ENCODE measurements at regions not wholly inside any gene's neighbourhood (a gene's known extent, or its start where the extent isn't known, plus 50 kb on each side); places are given as distances from the start of the nearest gene placed in this dataset.

DNA sequence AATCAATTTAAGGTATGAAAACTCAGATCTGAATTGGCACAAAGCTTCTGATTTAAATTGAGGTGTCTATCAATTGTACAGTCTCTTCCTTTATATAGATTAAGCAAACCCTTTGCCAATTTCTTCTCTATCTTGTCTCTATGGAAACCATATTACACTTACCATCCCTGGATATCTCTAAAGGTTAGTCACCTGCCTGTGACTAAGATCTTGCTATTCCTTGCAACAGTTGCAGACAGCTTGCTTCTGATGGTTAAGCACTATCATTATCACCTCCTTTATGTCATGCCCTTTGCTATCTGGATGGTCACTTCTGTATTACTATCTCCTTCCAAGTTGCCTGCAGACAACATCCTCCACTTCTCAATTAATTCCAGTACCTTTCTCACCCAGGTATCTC, 998.6 kb upstream of the B3GALT2 start:
- DNase-seq: no peak

DNA sequence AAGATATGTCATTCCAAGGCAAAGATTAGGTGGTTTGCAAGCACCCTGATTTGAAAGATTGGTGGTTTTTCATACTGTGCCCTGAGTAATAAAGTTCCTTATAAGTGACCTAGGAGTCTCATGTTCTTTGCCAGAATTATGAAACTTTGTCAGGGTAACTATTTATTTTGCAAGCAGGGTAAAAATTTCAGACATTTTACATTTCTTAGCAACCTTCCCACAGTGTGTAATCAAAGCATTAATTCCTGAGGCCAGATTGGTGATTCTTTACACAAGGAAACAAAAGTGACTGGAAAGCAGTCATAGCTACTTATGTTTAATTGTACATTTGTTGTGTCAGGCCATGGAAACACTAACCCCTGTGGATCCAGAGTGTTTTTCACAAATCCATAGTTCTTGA, 998.0 kb upstream of the B3GALT2 start:
- no peak for DNase-seq

DNA sequence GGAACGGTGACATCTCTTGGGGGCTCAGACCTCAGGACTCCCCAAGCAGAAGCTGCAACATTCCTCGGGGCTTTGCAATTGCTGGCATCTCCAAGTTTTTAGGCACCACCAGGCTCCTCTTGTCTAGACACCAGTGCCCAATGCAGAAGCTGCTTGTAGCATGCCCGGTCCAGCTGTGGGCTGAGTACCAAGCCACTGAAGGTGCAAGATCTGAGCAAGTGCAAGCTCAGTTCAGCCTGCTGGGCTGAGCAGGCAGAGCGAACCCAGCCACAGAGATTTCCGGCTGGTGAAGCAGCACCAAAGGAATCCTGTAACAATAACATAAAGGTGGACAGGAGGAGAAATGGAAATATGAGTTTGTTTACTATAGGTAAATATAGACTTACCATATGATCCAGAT, 995.4 kb upstream of the B3GALT2 start:
- no peak for DNase-seq

DNA sequence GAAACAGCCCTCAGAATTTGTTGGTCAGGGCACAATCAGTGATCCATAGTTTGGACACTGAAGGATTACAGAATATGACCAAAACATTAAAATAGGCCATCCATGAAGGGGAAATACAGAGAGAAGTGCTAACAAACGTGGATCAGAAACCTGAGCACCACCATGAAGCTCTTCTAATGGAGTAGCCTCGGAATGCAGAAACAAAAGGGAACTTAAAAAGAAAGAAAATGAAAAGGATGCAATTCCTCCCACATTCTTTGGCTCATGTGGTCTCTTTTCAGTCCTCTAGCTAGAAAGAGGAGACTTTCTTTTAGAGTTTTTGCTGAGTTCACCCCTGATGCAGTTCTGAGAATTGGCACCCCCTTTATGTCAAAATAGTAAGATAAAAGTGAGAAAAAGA, 989.8 kb upstream of the B3GALT2 start:
- DNase-seq: no peak

DNA sequence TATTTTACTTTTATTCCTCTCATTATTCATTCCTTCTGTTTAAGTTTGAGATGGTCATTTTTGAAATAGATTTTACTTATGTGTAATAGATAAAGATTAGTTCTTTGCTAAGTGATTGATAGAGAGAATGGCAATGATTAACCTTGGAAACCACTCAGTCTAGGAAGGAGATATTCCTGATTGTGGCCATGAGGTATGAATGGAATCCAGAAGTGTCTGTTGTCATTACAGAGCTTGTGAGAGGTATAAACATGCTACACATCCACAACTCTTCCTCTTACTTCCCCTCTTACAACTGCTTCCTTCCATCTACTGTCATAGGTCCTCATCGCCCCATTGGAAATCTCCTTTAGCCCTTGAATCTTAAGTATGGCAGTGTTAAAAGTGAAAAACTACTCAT, 988.8 kb upstream of the B3GALT2 start:
- no peak for DNase-seq

DNA sequence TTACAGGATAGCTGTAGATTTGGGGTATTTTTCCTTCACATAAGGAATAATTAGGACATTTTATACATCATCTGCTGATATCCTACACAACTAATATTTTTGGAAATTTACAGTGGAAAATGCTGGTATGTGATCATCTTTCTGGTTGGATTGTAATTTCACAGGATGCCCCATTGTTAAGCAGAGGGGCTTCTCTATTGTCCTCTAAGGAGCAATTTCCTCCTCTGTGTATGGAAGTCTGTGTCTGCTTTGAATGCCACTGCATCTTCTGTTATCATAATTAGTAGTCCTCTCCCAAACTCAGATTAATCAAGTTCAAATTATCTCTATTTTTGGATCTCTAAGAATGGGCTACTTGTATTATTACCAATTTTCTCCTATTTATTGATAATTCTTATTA, 988.1 kb upstream of the B3GALT2 start:
- no peak for DNase-seq

DNA sequence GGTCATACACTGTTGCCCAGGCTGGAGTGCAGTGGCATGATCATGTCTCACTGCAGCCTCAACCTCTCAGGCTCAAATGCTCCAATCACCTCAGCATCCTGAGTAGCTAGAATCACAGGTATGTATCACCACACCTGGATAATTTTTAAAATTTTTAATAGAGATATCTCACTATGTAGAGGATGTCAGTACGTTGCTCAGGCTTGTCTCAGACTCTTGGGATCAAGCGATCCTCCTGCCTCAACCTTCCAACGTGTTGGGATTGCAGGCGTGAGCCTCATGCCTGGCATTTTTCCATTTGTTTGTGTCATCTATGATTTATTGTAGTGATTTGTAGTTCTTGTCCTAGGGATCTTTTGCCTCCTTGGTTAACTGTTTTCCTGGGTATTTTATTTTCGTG, 985.2 kb upstream of the B3GALT2 start:
- no peak for DNase-seq

DNA sequence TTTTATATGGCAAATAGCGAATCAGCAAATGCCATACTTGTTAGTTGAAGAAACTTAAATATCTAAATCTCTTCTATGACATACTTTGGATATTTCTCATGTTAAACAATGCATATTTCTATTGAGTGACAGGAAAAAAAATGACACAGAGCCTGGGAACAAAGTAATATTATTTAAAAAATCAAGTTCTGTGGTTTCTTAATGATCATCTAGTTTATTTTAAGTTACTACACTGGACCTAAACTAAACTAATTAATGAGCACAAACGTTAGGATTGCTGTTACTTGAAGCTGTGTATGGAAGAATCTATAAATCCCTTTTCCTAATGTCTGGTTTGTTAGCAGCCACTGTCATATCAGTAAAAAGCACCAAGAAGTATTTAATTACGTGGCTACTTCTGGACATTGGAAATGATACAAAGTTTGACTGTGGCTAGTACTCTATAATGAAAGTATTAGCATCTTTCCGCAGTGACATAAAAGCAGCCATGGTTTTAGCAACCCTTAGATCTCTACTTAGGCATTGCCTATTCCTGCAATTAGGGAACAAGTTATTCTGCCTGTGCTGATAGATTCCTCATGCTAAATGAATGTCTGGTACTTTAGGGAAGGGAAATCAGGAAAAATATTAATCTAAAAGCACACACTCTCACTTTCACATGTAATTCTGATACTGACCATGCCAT, 981.7 kb upstream of the B3GALT2 start:
- no peak for DNase-seq

DNA sequence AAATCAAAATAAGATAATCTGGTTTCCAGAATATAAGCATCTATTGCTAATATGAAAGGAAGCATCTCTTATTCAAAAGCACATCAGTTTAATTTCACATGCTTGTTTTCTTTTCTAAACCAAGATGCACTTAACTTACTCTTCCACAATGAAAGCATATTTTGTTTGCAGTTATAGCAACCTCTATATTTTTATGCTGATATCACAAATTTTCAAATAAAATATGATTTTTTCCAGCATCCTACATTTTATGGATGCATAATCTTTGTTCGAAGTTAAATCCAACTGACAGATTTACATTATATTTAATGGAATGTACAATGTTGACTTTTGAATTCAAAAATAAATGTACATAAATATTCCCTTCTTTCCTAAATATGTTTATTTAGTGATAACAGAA, 978.3 kb upstream of the B3GALT2 start:
- DNase-seq: no peak

DNA sequence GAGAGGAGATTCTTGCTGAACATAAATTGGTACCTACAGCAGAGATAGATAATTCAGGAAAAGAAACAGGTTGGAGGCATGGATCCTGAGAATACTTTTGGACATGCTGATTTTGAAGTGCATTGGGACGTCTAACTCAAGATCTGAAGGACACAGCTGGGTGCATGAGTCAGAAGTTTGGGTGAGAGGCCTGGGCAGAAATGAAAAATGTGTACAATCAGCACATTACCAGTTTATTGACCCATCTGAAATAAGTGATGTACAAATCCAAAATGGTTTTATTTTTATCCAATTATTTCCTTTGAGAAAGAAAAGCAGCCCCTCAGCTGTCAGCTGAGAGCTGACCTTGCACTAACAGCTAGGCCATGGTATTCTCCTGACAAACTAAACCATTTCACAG, 975.2 kb upstream of the B3GALT2 start:
- no peak for DNase-seq

DNA sequence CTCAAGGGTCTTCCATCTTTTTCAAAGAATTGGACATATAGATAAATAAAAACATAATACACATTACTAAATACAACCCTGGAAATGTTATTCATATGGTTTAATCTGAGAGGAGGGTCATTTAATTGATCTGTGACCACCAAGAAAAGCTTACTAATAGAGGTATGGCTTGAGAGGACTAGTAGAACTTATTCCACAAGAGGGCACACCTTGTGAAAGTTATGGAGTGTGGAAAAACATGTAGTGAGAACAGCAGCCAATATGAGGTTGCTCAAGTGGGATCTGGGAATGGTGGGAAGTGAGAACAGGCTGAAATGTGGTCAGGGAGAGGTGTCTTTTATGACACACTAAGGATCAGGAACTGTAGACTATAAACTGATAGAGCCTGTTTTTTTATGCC, 973.5 kb upstream of the B3GALT2 start:
- DNase-seq: no peak

DNA sequence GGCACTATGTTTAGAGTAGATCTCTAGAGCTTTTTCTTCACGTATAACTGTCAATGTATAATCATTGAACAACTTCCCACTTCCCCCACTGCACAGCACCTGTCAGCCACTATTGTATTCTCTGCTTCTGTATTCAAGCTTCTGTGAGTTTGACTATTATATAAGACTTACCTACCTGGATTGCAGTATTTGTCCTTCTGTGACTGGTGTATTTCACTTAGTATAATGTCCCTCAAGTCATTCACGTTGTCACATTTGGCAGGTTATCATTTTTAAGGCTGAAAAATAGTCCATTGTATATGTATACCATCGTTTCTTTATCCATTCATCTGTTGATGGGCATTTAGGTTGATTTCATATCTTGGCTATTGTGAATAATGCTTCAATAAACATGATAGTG, 969.5 kb upstream of the B3GALT2 start:
- DNase-seq: no peak

DNA sequence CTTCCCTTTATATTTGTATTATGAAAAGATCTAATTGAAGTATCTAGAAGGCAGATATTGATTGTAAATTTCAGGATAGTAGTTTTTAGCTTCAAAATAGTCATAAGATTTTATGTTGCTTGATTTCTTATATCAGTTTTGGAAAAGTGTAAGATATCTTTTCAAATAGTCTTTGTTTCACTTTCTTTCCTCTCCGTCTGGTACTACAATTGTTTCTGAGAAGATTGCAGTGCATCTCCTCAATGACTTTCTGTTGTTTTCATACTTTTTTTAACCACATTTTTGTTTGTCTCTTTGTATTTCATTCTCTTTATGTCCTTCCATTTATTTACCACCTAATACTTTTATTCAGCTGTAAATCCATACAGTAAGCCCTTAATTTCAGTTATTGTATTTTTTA, 964.6 kb upstream of the B3GALT2 start:
- no peak for DNase-seq

DNA sequence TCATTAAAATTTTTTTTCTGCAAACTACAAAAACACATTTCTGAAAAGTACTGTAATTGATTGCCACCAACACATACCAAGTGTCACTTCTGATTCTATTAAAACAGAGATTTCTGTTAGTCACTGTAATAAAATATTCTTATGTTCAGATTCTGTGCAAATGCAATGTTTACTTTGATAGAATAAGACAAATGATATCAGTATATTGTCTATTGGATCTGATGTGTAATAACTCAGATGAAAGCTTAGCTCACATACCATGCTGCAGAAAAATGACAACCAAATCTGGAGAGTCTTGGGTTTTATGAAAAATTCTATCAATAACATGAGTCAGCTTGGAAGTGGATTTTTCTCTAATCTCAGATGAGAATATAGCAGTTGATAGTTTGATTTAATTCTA, 963.8 kb upstream of the B3GALT2 start:
- no peak for DNase-seq

DNA sequence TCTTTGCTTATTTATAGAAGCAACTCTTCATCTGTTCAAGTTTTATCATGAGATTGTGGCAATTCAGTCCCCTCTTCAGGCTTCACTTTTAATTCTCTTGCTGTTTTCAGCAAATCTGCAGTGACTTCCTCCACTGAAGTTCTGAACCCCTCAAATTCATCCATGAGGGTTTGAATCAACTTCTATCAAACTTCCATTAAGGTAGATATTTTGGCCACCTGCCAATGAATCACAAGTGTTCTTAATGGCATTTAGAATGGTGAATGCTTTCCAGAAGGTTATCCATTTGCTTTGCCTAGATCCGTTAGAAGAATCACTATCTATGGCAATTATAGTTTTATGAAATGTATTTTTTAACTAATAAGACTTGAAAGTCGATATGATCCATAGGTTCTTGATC, 946.7 kb upstream of the B3GALT2 start:
- DNase-seq: no peak

DNA sequence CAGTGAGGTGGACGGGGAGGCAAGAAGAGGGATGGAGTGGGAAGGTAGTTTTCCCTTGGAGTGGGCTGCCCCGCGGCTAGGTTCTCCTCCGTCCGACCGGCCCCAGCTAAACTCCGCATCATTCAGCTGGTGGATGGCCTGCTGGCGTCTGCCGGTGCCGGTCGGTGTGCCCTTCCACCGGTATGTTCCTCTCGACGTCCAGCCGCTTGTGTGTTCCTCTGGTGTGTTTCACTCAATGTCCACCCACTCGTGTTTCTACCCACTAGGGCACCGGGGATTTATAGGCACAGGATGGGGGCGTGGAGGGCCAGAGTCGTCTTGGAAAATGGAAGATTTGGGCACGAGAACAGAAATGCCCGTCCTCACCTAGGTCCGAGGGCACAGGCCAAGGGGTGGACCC, 931.7 kb upstream of the B3GALT2 start:
- DNase-seq: no peak

DNA sequence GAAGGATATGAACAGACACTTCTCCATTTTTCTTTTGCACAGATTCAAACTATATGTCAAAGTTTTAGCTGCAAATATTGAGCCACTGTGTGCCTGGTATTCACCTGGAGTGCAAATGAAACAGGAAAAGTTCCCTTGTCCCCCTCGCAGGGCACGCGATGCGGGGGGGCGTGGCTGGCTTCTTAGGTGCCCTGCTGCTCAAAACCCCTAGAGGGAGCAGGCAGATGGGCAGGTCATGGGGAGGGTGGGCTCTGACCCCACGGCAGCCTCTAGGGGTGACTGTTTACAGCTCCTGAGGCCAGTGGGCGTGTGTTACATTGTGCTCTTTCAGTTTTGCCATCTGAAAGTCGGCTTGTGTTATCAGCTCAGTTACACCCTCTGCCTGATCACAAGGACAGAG, 931.2 kb upstream of the B3GALT2 start:
- no peak for DNase-seq

DNA sequence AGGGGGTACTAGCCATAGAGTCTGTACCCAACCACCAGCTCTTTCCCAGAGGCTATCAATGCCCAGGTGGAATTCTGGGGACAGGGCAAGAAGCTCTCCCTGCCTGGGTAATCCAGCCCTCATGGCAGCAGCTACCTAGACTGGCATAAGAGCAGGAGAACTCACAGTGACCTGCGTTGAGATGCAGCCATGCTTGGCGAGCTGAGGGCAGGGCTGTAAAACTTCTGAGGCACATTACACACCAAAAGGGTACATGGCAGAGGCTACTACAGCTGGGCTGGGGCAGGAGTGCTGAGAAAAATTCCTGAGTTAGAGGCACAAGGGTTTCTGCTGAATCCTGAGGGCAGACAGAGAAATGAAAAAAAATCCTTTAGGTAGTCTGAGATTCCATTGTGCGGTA, 927.9 kb upstream of the B3GALT2 start:
- DNase-seq: no peak

DNA sequence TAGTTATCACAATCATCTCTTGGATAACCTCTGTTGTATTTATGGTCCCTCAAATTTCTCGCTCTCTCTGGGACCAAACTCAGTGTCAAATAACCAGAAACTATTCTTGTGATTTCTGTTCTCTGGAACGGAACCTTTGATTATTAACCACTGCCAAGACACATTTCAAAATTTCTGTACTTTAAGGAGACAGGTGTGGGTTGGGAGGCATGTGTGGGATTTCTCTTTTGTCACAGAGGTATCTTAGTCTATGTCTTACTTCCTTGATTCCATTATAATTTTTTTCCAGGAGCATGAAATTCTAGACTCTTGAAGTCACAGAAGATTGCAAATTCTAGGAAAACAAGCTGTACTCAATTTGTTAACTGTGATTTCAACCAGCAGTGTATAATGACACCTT, 919.0 kb upstream of the B3GALT2 start:
- DNase-seq: no peak

DNA sequence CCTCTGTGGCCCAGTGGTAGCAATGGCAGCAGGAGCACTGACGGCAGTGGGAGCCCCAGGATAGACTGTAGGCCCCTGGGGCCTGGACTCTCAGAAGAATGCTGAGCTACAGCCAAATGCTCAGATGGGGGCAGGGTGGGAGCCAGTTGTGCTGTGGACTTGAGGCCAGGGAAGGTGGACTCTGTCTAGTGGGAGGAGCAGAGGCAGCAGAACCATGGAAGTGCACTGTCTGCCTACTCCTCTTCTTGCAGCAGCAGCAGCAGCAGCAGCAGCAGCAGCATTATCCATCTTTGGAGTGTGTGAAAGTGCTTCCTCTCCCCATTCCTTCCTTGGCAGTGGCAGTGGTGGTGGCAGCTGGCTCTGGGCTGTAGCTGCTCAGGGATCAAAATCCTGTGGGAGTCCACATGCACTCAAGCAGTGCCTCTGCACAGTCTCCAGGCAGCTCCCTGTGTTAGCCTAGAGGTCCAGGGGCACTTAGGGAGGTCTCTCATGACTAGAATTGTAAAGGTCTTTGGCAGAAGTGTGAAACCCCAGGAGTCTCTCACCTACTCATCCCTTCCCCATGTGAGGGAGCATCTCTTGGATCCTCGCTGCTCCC, 917.9 kb upstream of the B3GALT2 start:
- no peak for DNase-seq

DNA sequence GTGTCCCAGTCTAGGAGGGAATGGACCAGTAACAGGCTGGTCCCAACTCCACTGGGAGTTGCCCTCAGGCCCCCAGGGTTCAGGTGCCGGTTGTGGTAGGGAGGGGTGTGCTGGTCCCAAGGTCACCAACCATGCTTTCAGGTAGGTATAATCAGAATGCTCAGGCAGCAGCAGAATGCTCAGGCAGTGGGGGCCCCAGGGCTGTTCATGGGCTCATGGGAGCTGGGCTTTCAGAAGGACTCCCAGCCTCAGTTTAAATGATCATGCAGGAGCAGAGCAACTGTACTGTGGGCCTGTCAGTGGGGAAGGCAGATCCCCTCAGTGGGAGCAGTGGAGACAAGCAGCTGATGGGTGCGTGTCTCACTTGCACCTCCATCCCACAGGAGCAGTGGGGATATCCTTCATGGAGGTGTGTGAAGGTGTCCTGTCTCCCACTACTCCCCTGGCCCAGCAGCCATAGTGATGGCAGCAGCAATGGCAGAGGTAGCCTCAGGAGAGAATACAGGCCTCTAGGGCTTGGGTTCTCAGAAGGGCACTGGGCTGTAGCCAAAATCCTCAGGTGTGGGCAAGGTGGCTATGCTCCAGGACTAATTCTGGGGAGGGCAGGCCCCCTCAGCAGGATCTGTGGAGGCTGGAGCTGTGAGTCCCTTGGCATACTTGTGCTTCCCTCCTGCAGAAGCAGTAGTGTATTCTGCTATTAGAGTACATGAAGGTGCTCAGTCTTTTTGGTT, 917.3 kb upstream of the B3GALT2 start:
- DNase-seq: no peak

DNA sequence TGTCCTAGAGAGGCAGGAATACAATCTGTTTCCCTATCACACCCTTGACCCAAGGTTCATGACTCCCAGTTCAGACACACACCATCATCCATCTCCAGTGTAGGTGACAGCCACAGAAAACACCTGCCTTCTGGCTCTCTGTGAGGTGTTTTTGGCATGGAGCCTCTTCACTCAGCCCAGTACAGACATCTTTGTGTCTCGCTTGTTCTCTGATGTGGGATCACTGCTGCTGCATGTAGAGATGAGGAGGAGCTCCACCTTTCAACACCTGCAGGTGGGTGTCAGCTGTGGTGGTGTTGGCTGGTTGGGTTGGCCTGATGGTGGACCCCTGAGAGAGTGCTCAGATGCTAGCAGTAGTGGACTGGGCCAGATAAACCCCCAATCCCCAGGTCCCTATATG, 916.7 kb upstream of the B3GALT2 start:
- no peak for DNase-seq

DNA sequence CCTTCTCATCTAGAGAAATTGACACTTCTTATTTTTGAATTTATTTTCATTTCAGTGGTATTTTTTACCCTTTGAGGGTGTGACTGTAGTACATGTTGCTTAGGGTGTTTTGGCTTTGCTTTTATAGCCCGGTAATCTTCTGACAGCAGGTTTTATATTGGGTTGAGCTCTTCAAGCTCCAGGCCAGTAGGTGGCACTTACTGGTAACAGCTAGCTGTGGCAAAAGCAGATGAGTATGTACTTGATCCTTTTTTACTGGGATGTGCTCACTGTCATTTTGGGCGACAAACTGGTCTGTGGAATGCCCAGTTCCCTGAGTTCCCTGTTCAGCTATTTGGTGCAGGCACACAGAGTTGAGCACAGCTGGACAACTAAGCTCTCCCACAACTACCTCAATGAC, 916.2 kb upstream of the B3GALT2 start:
- no peak for DNase-seq

DNA sequence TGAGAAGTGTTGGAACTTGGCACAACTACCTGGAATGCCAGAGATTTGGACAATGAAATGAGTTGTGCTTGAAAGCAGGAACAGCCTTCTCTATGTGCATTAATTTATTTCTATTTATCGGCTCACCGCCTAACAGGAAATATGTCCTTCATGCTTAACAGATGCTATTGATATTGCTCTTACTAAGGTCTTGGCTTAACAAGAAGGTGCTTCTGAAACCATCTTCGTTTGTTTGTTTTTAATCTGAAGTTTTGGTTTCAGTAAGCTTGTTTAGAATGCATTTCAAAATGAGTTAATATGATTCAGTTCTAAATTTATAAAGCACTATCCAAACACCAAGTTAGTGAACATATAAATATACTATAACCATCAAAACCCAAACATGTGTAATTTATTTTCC, 898.3 kb upstream of the B3GALT2 start:
- DNase-seq: no peak

DNA sequence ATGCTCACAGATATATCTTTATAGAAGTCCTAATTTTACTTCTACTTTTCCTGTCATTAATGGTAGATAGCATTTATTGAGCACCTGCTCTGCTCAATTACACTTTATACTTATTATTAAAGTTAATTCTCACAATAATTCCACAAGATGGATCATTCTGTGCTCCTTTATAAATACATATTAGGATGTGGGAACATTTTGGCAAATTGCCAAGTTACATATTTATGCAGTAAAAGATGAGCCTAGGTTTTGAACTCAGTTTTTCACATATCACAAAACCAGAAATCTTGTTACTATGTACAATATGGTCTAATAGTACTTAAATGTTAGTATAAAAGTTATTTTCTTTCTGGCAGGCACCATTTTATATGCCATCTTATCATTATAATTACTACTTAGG, 895.0 kb upstream of the B3GALT2 start:
- no peak for DNase-seq
